H7 (cell line): ENCODE measurements at regions not wholly inside any gene's neighbourhood (a gene's known extent, or its start where the extent isn't known, plus 50 kb on each side); places are given as distances from the start of the nearest gene placed in this dataset.

Source experiments
- DNase-seq: peaks from one replicate; pipeline ENCODE4 v3.0.0; 2012
- H3K27me3 ChIP-seq: 2 replicates; pipeline ENCODE4 v1.6.0; 2011; ENCODE audit warnings: mild to moderate bottlenecking, low read length; ENCODE audit not compliant: control insufficient read depth, insufficient read depth
- H3K36me3 ChIP-seq: replicated peaks from 2 replicates; pipeline ENCODE4 v1.5.1; 2011; ENCODE audit warnings: low read length; ENCODE audit not compliant: control insufficient read depth, insufficient read depth
- H3K4me3 ChIP-seq: 2 replicates; pipeline ENCODE4 v1.5.1; 2011; ENCODE audit warnings: low read depth, mild to moderate bottlenecking, control low read depth, low read length, moderate library complexity; ENCODE audit not compliant: insufficient read depth

- H3K4me3 ChIP-seq = no peak overlapping the region
- DNase-seq = no peak
Observed at GRCh38 chr3:176941689-176942088, 255.6 kb downstream of the TBL1XR1 start.

GRCh38 chr3:176939022-176939817, 258.1 kb downstream of the TBL1XR1 start:
- peak; percentile 53 for DNase-seq

More at GRCh38 chr3:176941689-176942088, 255.6 kb downstream of the TBL1XR1 start:
- Histone ChIP-seq H3K27me3 (no peaks in the 10 kb centered on the region), H3K36me3 (no peaks in the 10 kb centered on the region)

GRCh38 chr3:176937994-176938393, 259.3 kb downstream of the TBL1XR1 start:
- no peak for DNase-seq
- Histone ChIP-seq H3K27me3 (no peaks in the 10 kb centered on the region), H3K36me3 (no peaks in the 10 kb centered on the region), H3K4me3 (no peak overlapping the region)

More at GRCh38 chr3:176939022-176939817, 258.1 kb downstream of the TBL1XR1 start:
- H3K4me3 ChIP-seq = no peak overlapping the region
- no peaks in the 10 kb centered on the region for H3K27me3 ChIP-seq
- no peaks in the 10 kb centered on the region for H3K36me3 ChIP-seq

- no peaks in the 10 kb centered on the region for H3K27me3 ChIP-seq
- no peak for DNase-seq
- H3K4me3 ChIP-seq = no peak overlapping the region
- H3K36me3 ChIP-seq = no peaks in the 10 kb centered on the region
Observed at GRCh38 chr3:176937541-176937940, 259.7 kb downstream of the TBL1XR1 start.

GRCh38 chr3:176935194-176935888, 261.9 kb downstream of the TBL1XR1 start:
- no peak overlapping the region for H3K4me3 ChIP-seq
- DNase-seq = no peak
- H3K36me3 ChIP-seq = no peaks in the 10 kb centered on the region
- H3K27me3 ChIP-seq = no peaks in the 10 kb centered on the region

- H3K36me3 ChIP-seq = no peaks in the 10 kb centered on the region
- H3K27me3 ChIP-seq = no peaks in the 10 kb centered on the region
- DNase-seq = no peak
- no peak overlapping the region for H3K4me3 ChIP-seq
Observed at GRCh38 chr3:176934698-176935097, 262.6 kb downstream of the TBL1XR1 start.

- H3K36me3 ChIP-seq = no peaks in the 10 kb centered on the region
- DNase-seq = no peak
Observed at GRCh38 chr3:176933704-176934103, 263.6 kb downstream of the TBL1XR1 start.

GRCh38 chr3:176932433-176932832, 264.8 kb downstream of the TBL1XR1 start:
- no peaks in the 10 kb centered on the region for H3K36me3 ChIP-seq
- no peak for DNase-seq
- H3K27me3 ChIP-seq = no peaks in the 10 kb centered on the region
- no peak overlapping the region for H3K4me3 ChIP-seq

More at GRCh38 chr3:176933704-176934103, 263.6 kb downstream of the TBL1XR1 start:
- H3K27me3 ChIP-seq = no peaks in the 10 kb centered on the region
- no peak overlapping the region for H3K4me3 ChIP-seq

- H3K27me3 ChIP-seq = no peaks in the 10 kb centered on the region
- no peaks in the 10 kb centered on the region for H3K36me3 ChIP-seq
- no peak for DNase-seq
- H3K4me3 ChIP-seq = no peak overlapping the region
Observed at GRCh38 chr3:176931991-176932390, 265.3 kb downstream of the TBL1XR1 start.

GRCh38 chr3:176930942-176931341, 266.3 kb downstream of the TBL1XR1 start:
- Histone ChIP-seq H3K36me3 (no peaks in the 10 kb centered on the region), H3K27me3 (no peaks in the 10 kb centered on the region), H3K4me3 (no peak overlapping the region)
- no peak for DNase-seq

- no peak for DNase-seq
- no peak overlapping the region for H3K4me3 ChIP-seq
- no peaks in the 10 kb centered on the region for H3K27me3 ChIP-seq
- no peaks in the 10 kb centered on the region for H3K36me3 ChIP-seq
Observed at GRCh38 chr3:176928582-176928931, 268.7 kb downstream of the TBL1XR1 start.

GRCh38 chr3:176927706-176928581, 269.3 kb downstream of the TBL1XR1 start:
- DNase-seq = no peak
- Histone ChIP-seq H3K4me3 (no peak overlapping the region), H3K27me3 (no peaks in the 10 kb centered on the region), H3K36me3 (no peaks in the 10 kb centered on the region)

- H3K27me3 ChIP-seq = no peaks in the 10 kb centered on the region
- DNase-seq = no peak
- no peak overlapping the region for H3K4me3 ChIP-seq
- no peaks in the 10 kb centered on the region for H3K36me3 ChIP-seq
Observed at GRCh38 chr3:176927280-176927679, 270.0 kb downstream of the TBL1XR1 start.

- H3K4me3 ChIP-seq = no peak overlapping the region
- no peak for DNase-seq
- no peaks in the 10 kb centered on the region for H3K27me3 ChIP-seq
Observed at GRCh38 chr3:176926688-176927087, 270.6 kb downstream of the TBL1XR1 start.

More at GRCh38 chr3:176926688-176927087, 270.6 kb downstream of the TBL1XR1 start:
- no peaks in the 10 kb centered on the region for H3K36me3 ChIP-seq
